ENCODE measurements at regions not wholly inside any gene's neighbourhood (a gene's known extent, or its start where the extent isn't known, plus 50 kb on each side); places are given as distances from the start of the nearest gene placed in this dataset.

DNA sequence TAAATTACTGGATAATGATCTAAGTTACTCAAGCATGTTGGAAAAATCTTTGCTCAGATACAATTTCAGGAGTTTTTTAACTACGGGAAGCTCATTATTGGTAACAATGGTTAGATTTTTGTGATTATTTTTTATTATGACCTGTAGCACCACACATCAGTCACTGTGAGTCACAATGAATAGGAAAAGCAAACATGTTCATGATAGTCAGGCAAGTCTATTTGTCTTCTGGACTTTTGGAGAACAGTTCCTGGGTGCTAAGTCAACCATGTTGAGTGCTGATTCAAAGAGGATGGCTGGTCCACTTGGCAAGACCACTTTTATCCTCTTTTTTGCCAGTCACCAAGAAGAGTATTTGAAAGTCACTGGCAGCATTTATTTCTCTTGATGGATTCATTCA lies 403.2 kb downstream of the KIF4B start:
- TF ChIP-seq EZH2 (optimal IDR thresholded peaks at IDR 0.05; ENCODE audit: low read depth, low read length) (no peak), EZH2phosphoT487 (IDR thresholded peaks at IDR 0.05; ENCODE audit: low read length) (no peak)
- TF ChIP-seq, protein P1, sequence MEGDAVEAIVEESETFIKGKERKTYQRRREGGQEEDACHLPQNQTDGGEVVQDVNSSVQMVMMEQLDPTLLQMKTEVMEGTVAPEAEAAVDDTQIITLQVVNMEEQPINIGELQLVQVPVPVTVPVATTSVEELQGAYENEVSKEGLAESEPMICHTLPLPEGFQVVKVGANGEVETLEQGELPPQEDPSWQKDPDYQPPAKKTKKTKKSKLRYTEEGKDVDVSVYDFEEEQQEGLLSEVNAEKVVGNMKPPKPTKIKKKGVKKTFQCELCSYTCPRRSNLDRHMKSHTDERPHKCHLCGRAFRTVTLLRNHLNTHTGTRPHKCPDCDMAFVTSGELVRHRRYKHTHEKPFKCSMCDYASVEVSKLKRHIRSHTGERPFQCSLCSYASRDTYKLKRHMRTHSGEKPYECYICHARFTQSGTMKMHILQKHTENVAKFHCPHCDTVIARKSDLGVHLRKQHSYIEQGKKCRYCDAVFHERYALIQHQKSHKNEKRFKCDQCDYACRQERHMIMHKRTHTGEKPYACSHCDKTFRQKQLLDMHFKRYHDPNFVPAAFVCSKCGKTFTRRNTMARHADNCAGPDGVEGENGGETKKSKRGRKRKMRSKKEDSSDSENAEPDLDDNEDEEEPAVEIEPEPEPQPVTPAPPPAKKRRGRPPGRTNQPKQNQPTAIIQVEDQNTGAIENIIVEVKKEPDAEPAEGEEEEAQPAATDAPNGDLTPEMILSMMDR (IDR thresholded peaks at IDR 0.05; ENCODE audit: low read length), result no peak
- Histone ChIP-seq H3K79me2 (ENCODE audit: low read length) (no peaks in the 10 kb centered on the region), H3K27me3 (replicated peaks; ENCODE audit: insufficient read depth, low read length) (no peaks in the 10 kb centered on the region), H3K9me3 (replicated peaks; ENCODE audit: insufficient read depth, low read length) (no peaks in the 10 kb centered on the region), H4K20me1 (ENCODE audit: insufficient read depth, low read length) (no peaks in the 10 kb centered on the region), H3K4me2 (ENCODE audit: low read depth, low read length) (no peak overlapping the region), H3F3A (ENCODE audit: insufficient read depth, low read length) (no peaks in the 10 kb centered on the region), H3K4me3 (ENCODE audit: low read length) (no peak overlapping the region), H3K4me1 (ENCODE audit: low read length) (0 out of 2 replicates have a peak, but pooled peaks cover 5% of the 10 kb centered on the region), H2AFZ (ENCODE audit: low read length) (no peak overlapping the region), H3K27ac (ENCODE audit: low read length) (no peak overlapping the region), H3K9me2 (replicated peaks; ENCODE audit: insufficient read depth, low read length) (no peaks in the 10 kb centered on the region), H3K36me3 (replicated peaks; ENCODE audit: insufficient read depth, low read length) (no peaks in the 10 kb centered on the region), H3K9ac (ENCODE audit: low read length) (no peak overlapping the region)
- no peak for DNase-seq

DNA sequence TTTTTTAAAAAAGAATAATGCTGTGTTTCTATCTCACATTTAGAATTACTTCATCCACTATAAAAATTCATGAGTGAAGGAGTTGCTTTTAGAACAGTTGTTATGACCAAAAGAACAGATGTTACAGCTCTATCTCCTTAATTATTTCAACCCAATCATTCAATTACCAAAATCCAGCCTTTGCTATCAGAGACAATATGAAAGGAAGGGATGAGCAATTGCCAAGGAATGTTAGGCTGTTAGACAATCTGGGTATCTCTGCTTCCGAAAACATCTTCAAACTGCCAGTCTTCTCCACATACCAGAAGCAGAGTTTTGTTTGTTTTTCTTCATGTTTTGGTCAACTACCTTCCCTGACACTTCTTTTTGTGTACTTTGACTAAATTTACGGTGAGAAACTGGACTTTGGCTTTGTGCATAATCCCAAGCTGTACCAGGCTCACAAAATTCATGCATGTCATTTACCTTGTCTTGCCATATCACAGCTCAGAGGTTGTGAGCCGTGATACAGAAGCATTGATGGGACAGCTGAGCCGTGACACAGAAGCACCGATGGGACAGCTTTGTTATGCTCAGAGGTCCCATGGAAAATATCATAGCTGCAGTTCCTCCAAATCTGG lies 405.5 kb downstream of the KIF4B start:
- H3K9ac ChIP-seq (ENCODE audit: low read length), result no peak overlapping the region
- no peaks in the 10 kb centered on the region for H3K9me3 ChIP-seq (replicated peaks; ENCODE audit: insufficient read depth, low read length)
- no peak overlapping the region for H3K4me3 ChIP-seq (ENCODE audit: low read length)
- H3K9me2 ChIP-seq (replicated peaks; ENCODE audit: insufficient read depth, low read length), result no peaks in the 10 kb centered on the region
- no peaks in the 10 kb centered on the region for H3K79me2 ChIP-seq (ENCODE audit: low read length)
- no peaks in the 10 kb centered on the region for H3K27me3 ChIP-seq (replicated peaks; ENCODE audit: insufficient read depth, low read length)
- TF ChIP-seq, protein P1 (IDR thresholded peaks at IDR 0.05; ENCODE audit: low read length), result no peak
- TF ChIP-seq EZH2phosphoT487 (IDR thresholded peaks at IDR 0.05; ENCODE audit: low read length) (no peak), EZH2 (optimal IDR thresholded peaks at IDR 0.05; ENCODE audit: low read depth, low read length) (no peak)
- no peaks in the 10 kb centered on the region; the same call in 1 of the 2 replicates for H3F3A ChIP-seq (ENCODE audit: insufficient read depth, low read length)
- no peak overlapping the region for H3K4me2 ChIP-seq (ENCODE audit: low read depth, low read length)
- H3K27ac ChIP-seq (ENCODE audit: low read length), result no peak overlapping the region
- peaks cover 15% of the 10 kb centered on the region; the same call in 1 of the 2 replicates for H3K4me1 ChIP-seq (ENCODE audit: low read length)
- no peaks in the 10 kb centered on the region for H4K20me1 ChIP-seq (ENCODE audit: insufficient read depth, low read length)
- no peak for DNase-seq
- H2AFZ ChIP-seq (ENCODE audit: low read length), result no peak overlapping the region
- H3K36me3 ChIP-seq (replicated peaks; ENCODE audit: insufficient read depth, low read length), result no peaks in the 10 kb centered on the region

DNA sequence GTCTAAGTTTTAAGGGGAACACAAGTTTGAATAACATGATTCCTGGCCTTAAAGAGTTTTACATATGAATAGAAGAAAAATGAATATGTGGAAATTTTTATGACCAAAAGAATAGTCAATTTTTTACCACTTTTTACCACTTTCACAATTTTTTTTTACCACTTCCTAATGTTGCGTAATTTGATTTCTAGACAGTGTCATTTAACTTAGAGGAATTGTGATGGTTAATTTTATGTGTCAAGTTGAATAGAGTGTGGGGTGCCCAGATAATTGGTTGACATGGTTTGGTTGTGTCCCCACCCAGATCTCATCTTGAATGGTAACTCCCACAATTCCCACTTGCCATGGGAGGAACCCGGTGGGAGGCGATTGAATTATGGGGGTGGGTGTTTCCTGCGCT lies 416.6 kb downstream of the KIF4B start:
- no peaks in the 10 kb centered on the region for H3K9me3 ChIP-seq (replicated peaks; ENCODE audit: insufficient read depth, low read length)
- H3K36me3 ChIP-seq (replicated peaks; ENCODE audit: insufficient read depth, low read length), result no peaks in the 10 kb centered on the region
- no peak overlapping the region for H2AFZ ChIP-seq (ENCODE audit: low read length)
- DNase-seq, result no peak
- no peaks in the 10 kb centered on the region for H3K27me3 ChIP-seq (replicated peaks; ENCODE audit: insufficient read depth, low read length)
- H4K20me1 ChIP-seq (ENCODE audit: insufficient read depth, low read length), result no peaks in the 10 kb centered on the region
- no peak overlapping the region for H3K4me2 ChIP-seq (ENCODE audit: low read depth, low read length)
- peaks cover 7% of the 10 kb centered on the region; the same call in 1 of the 2 replicates for H3F3A ChIP-seq (ENCODE audit: insufficient read depth, low read length)
- no peak for TF ChIP-seq EZH2 (optimal IDR thresholded peaks at IDR 0.05; ENCODE audit: low read depth, low read length)
- TF ChIP-seq, protein P1 (IDR thresholded peaks at IDR 0.05; ENCODE audit: low read length), result no peak
- no peak for TF ChIP-seq EZH2phosphoT487 (IDR thresholded peaks at IDR 0.05; ENCODE audit: low read length)
- H3K4me3 ChIP-seq (ENCODE audit: low read length), result no peak overlapping the region
- H3K27ac ChIP-seq (ENCODE audit: low read length), result no peak overlapping the region
- H3K4me1 ChIP-seq (ENCODE audit: low read length), result 0 out of 2 replicates have a peak, but pooled peaks cover 9% of the 10 kb centered on the region
- no peaks in the 10 kb centered on the region for H3K9me2 ChIP-seq (replicated peaks; ENCODE audit: insufficient read depth, low read length)
- H3K79me2 ChIP-seq (ENCODE audit: low read length), result no peaks in the 10 kb centered on the region
- H3K9ac ChIP-seq (ENCODE audit: low read length), result no peak overlapping the region

Measured in MM.1S (cell line).